K562 (cell line): ENCODE measurements at regions not wholly inside any gene's neighbourhood (a gene's known extent, or its start where the extent isn't known, plus 50 kb on each side); places are given as distances from the start of the nearest gene placed in this dataset.
A peak's percentile ranks its signal among the peaks of the same experiment; 100 is the strongest.

Experiments
- ARID2 ChIP-seq: fragments of 450-650 bp; IDR thresholded peaks from 2 replicates; pipeline ENCODE4 v1.6.1; 2017; ENCODE audit warnings: antibody characterized with exemption, mild to moderate bottlenecking
- ATF3 ChIP-seq, 2 experiments: fragments of 450-650 bp in 1 of 2; sonication (generic) in 1 of 2; formaldehyde crosslinking in 1 of 2; IDR thresholded peaks in 1 of 2; conservative IDR thresholded peaks in 1 of 2; 2 replicates each; pipeline versions ENCODE4 v1.6.1 to v1.8.1; 2016 to 2023; ENCODE audit warnings: mild to moderate bottlenecking in 2 of 2, moderate library complexity in 2 of 2, inconsistent platforms in 1 of 2, missing genetic modification reagents in 1 of 2
- CUX1 ChIP-seq: fragments of 200-800 bp; sonication (Bioruptor generic); IDR thresholded peaks from 2 replicates; pipeline ENCODE4 v1.6.1; 2016; ENCODE audit warnings: missing genetic modification characterization, missing compliant biosample characterization
- ELK1 ChIP-seq: sonication (generic); formaldehyde crosslinking; IDR thresholded peaks from 2 replicates; pipeline ENCODE4 v1.8.1; 2022; ENCODE audit warnings: missing genetic modification reagents
- ETV5 ChIP-seq: sonication (generic); formaldehyde crosslinking; IDR thresholded peaks from 2 replicates; pipeline ENCODE4 v1.4.0; 2020; ENCODE audit warnings: low read depth, mild to moderate bottlenecking, missing genetic modification reagents
- FUS ChIP-seq: fragments of 200-400 bp; formaldehyde crosslinking; optimal IDR thresholded peaks from 2 replicates; pipeline ENCODE3; 2017; ENCODE audit warnings: low read depth, low read length
- MAFG ChIP-seq: fragments of 450-650 bp; conservative IDR thresholded peaks from 2 replicates; pipeline ENCODE4 v1.6.1; 2016; ENCODE audit warnings: missing genetic modification characterization, missing compliant biosample characterization
- MEF2D ChIP-seq: conservative IDR thresholded peaks from 2 replicates; pipeline ENCODE4 v1.6.1; 2016; ENCODE audit warnings: low read depth, missing genetic modification characterization, missing compliant biosample characterization
- RCOR1 ChIP-seq, 2 experiments: IDR thresholded peaks; 2 replicates each; pipeline ENCODE4 v1.6.1; 2012; ENCODE audit warnings: low read depth in 2 of 2, low read length in 2 of 2, borderline replicate concordance in 1 of 2, improper control_type of control experiment in 1 of 2
- SOX6 ChIP-seq: fragments of 450-650 bp; IDR thresholded peaks from 2 replicates; pipeline ENCODE4 v1.6.1; 2014; ENCODE audit warnings: mild to moderate bottlenecking
- ZBTB1 ChIP-seq: sonication (generic); formaldehyde crosslinking; IDR thresholded peaks from 2 replicates; pipeline ENCODE4 v1.8.1; 2023; ENCODE audit warnings: missing genetic modification reagents, low read depth, mild to moderate bottlenecking, borderline replicate concordance
- ZNF274 ChIP-seq: IDR thresholded peaks from 2 replicates; pipeline ENCODE4 v1.6.1; 2011; ENCODE audit warnings: low read depth, mild to moderate bottlenecking, low read length, moderate library complexity, borderline replicate concordance
- ZNF347 ChIP-seq: fragments of 450-650 bp; formaldehyde crosslinking; IDR thresholded peaks from 2 replicates; pipeline ENCODE4 v1.4.0; 2020; ENCODE audit warnings: low read depth, mild to moderate bottlenecking, moderate library complexity
- ZNF444 ChIP-seq: fragments of 250-450 bp; sonication (Bioruptor Pico); IDR thresholded peaks from 2 replicates; pipeline ENCODE4 v1.4.0; 2020; ENCODE audit warnings: mild to moderate bottlenecking, moderate library complexity
- ZNF518B ChIP-seq: fragments of 250-450 bp; sonication (Bioruptor Pico); IDR thresholded peaks from 2 replicates; pipeline ENCODE4 v1.5.0; 2021; ENCODE audit warnings: mild to moderate bottlenecking, moderate library complexity
- ZNF696 ChIP-seq: fragments of 250-450 bp; sonication (Bioruptor Pico); conservative IDR thresholded peaks from 2 replicates; pipeline ENCODE4 v1.4.0; 2020; ENCODE audit warnings: mild to moderate bottlenecking, moderate library complexity
- ZNF780A ChIP-seq: fragments of 250-450 bp; sonication (Bioruptor Pico); IDR thresholded peaks from 2 replicates; pipeline ENCODE4 v1.5.0; 2021; ENCODE audit warnings: mild to moderate bottlenecking

GRCh38 chr9:108776920-108777639, 78.7 kb downstream of the ACTL7B start (continued):
- TF ChIP-seq ELK1 (CRISPR knock-in tag) (no peak), ZNF274 (no peak), ZNF347 (CRISPR knock-in tag) (no peak), FUS (no peak), ZBTB1 (no peak), ARID2 (no peak), ZNF518B (CRISPR knock-in tag) (no peak), MEF2D (tag) (no peak), SOX6 (peak; percentile 38; the same call in 1 of the 2 replicates), ZNF444 (CRISPR knock-in tag) (no peak), RCOR1 (IDR thresholded peaks at IDR 0.05; ENCODE audit: borderline replicate concordance in 1 of 2, low read depth in 2 of 2, low read length in 2 of 2) (peak in 1 of 2 experiments; percentile 90; a peak in 2 of 4 replicates), ETV5 (no peak), ZNF696 (CRISPR knock-in tag) (no peak), ATF3 (IDR thresholded peaks at IDR 0.05) (no peak), ATF3 (CRISPR knock-in tag; conservative IDR thresholded peaks at IDR 0.05) (no peak), ZNF780A (no peak), CUX1 (CRISPR knock-in tag) (no peak), MAFG (tag) (no peak)
